Karpas-422 (cell line): ENCODE measurements at regions not wholly inside any gene's neighbourhood (a gene's known extent, or its start where the extent isn't known, plus 50 kb on each side); places are given as distances from the start of the nearest gene placed in this dataset.

Experiments
- DNase-seq: peaks from one replicate; pipeline ENCODE4 v3.0.0-alpha.2; 2015
- H2AFZ ChIP-seq: fragments of 200-600 bp; sonication (generic); 2 replicates; pipeline ENCODE4 v1.6.1; 2014; ENCODE audit warnings: antibody characterized with exemption, low read length, mixed read lengths
- H3K27ac ChIP-seq: fragments of 200-600 bp; sonication (generic); 2 replicates; pipeline ENCODE4 v1.5.1; 2014; ENCODE audit warnings: mild to moderate bottlenecking, low read length, moderate library complexity
- H3K27me3 ChIP-seq: fragments of 200-600 bp; sonication (generic); 2 replicates; pipeline ENCODE4 v1.6.1; 2014; ENCODE audit warnings: low read length, mixed read lengths
- H3K36me3 ChIP-seq: fragments of 200-600 bp; sonication (generic); 2 replicates; pipeline ENCODE4 v1.6.1; 2014; ENCODE audit warnings: low read length, mixed read lengths; ENCODE audit not compliant: insufficient read depth
- H3K4me1 ChIP-seq: fragments of 200-600 bp; sonication (generic); 2 replicates; pipeline ENCODE4 v1.6.1; 2014; ENCODE audit warnings: mild to moderate bottlenecking, low read length, mixed read lengths
- H3K4me2 ChIP-seq: fragments of 200-600 bp; sonication (generic); 2 replicates; pipeline ENCODE4 v1.6.1; 2014; ENCODE audit warnings: low read length, low read depth, mild to moderate bottlenecking; ENCODE audit not compliant: poor library complexity, severe bottlenecking
- H3K4me3 ChIP-seq: fragments of 200-600 bp; sonication (generic); 2 replicates; pipeline ENCODE4 v1.5.1; 2014; ENCODE audit warnings: mild to moderate bottlenecking, antibody characterized with exemption, low read length, mixed read lengths
- H3K79me2 ChIP-seq: fragments of 200-600 bp; sonication (generic); 2 replicates; pipeline ENCODE4 v1.6.1; 2014; ENCODE audit warnings: mild to moderate bottlenecking, low read length, mixed read lengths
- H3K9ac ChIP-seq: fragments of 200-600 bp; sonication (generic); 2 replicates; pipeline ENCODE4 v1.6.0; 2014; ENCODE audit warnings: low read length
- H3K9me2 ChIP-seq: fragments of 200-600 bp; sonication (generic), shearing (Covaris generic); replicated peaks from 2 replicates; pipeline ENCODE4 v1.6.0; 2014; ENCODE audit warnings: mild to moderate bottlenecking, low read length, moderate library complexity; ENCODE audit not compliant: insufficient read depth
- H3K9me3 ChIP-seq: fragments of 300-700, 200-600 bp; sonication (generic); 2 replicates; pipeline ENCODE4 v1.6.1; 2014; ENCODE audit warnings: low read length, mixed read lengths
- H4K20me1 ChIP-seq: fragments of 200-600 bp; sonication (generic); 2 replicates; pipeline ENCODE4 v1.6.1; 2014; ENCODE audit warnings: mild to moderate bottlenecking, antibody characterized with exemption, low read length, low read depth; ENCODE audit not compliant: insufficient read depth

GRCh38 chr6:103699769-103700168, 1160.0 kb downstream of the HACE1 start:
- H3K27ac ChIP-seq, result no peak overlapping the region
- H3K36me3 ChIP-seq, result no peaks in the 10 kb centered on the region
- no peaks in the 10 kb centered on the region for H3K9me3 ChIP-seq
- no peaks in the 10 kb centered on the region for H3K4me1 ChIP-seq
- H3K9me2 ChIP-seq, result no peaks in the 10 kb centered on the region
- no peaks in the 10 kb centered on the region for H3K27me3 ChIP-seq
- no peak for DNase-seq
- H4K20me1 ChIP-seq, result no peaks in the 10 kb centered on the region
- no peak overlapping the region for H3K4me2 ChIP-seq
- H2AFZ ChIP-seq, result no peak overlapping the region
- no peak overlapping the region for H3K9ac ChIP-seq
- H3K79me2 ChIP-seq, result no peaks in the 10 kb centered on the region
- H3K4me3 ChIP-seq, result no peak overlapping the region

GRCh38 chr6:103687430-103687829, 1172.3 kb downstream of the HACE1 start:
- no peak overlapping the region for H3K4me2 ChIP-seq
- H3K9me2 ChIP-seq, result 0 out of 2 replicates have a peak, but pooled peaks cover 5% of the 10 kb centered on the region
- no peaks in the 10 kb centered on the region for H3K27me3 ChIP-seq
- no peak overlapping the region for H3K9ac ChIP-seq
- H3K27ac ChIP-seq, result no peak overlapping the region
- H3K79me2 ChIP-seq, result no peaks in the 10 kb centered on the region
- no peaks in the 10 kb centered on the region for H4K20me1 ChIP-seq
- no peak overlapping the region for H2AFZ ChIP-seq
- no peaks in the 10 kb centered on the region for H3K4me1 ChIP-seq
- H3K4me3 ChIP-seq, result no peak overlapping the region
- DNase-seq, result no peak
- H3K9me3 ChIP-seq, result no peaks in the 10 kb centered on the region
- H3K36me3 ChIP-seq, result no peaks in the 10 kb centered on the region

- DNase-seq, result no peak
Observed at GRCh38 chr6:103680116-103680515, 1179.6 kb downstream of the HACE1 start.

GRCh38 chr6:103677290-103677689, 1182.4 kb downstream of the HACE1 start:
- H3K9ac ChIP-seq, result no peak overlapping the region
- DNase-seq, result no peak
- H3K36me3 ChIP-seq, result no peaks in the 10 kb centered on the region
- H3K4me3 ChIP-seq, result no peak overlapping the region
- no peaks in the 10 kb centered on the region for H3K4me1 ChIP-seq
- H4K20me1 ChIP-seq, result no peaks in the 10 kb centered on the region
- H2AFZ ChIP-seq, result no peak overlapping the region
- H3K4me2 ChIP-seq, result no peak overlapping the region
- no peak overlapping the region for H3K27ac ChIP-seq
- H3K27me3 ChIP-seq, result no peaks in the 10 kb centered on the region
- H3K79me2 ChIP-seq, result no peaks in the 10 kb centered on the region
- H3K9me2 ChIP-seq, result no peaks in the 10 kb centered on the region
- H3K9me3 ChIP-seq, result no peaks in the 10 kb centered on the region

More at GRCh38 chr6:103680116-103680515, 1179.6 kb downstream of the HACE1 start:
- Histone ChIP-seq H3K4me2 (no peak overlapping the region), H3K4me1 (no peaks in the 10 kb centered on the region), H3K9ac (no peak overlapping the region), H3K9me3 (no peaks in the 10 kb centered on the region), H3K4me3 (no peak overlapping the region), H3K9me2 (0 out of 2 replicates have a peak, but pooled peaks cover 5% of the 10 kb centered on the region), H3K27me3 (no peaks in the 10 kb centered on the region), H3K79me2 (no peaks in the 10 kb centered on the region), H3K27ac (no peak overlapping the region), H2AFZ (no peak overlapping the region), H3K36me3 (no peaks in the 10 kb centered on the region), H4K20me1 (no peaks in the 10 kb centered on the region)

- no peaks in the 10 kb centered on the region for H3K36me3 ChIP-seq
- no peaks in the 10 kb centered on the region for H3K4me1 ChIP-seq
- H3K9me2 ChIP-seq, result no peaks in the 10 kb centered on the region
- no peak for DNase-seq
- no peaks in the 10 kb centered on the region for H3K27me3 ChIP-seq
- H4K20me1 ChIP-seq, result no peaks in the 10 kb centered on the region
- H2AFZ ChIP-seq, result no peak overlapping the region
- no peaks in the 10 kb centered on the region for H3K9me3 ChIP-seq
- H3K4me3 ChIP-seq, result no peak overlapping the region
- no peak overlapping the region for H3K9ac ChIP-seq
- H3K79me2 ChIP-seq, result no peaks in the 10 kb centered on the region
- H3K4me2 ChIP-seq, result no peak overlapping the region
- H3K27ac ChIP-seq, result no peak overlapping the region
Observed at GRCh38 chr6:103675807-103676406, 1183.8 kb downstream of the HACE1 start.

GRCh38 chr6:103674790-103675189, 1184.9 kb downstream of the HACE1 start:
- Histone ChIP-seq H3K27ac (no peak overlapping the region), H4K20me1 (no peaks in the 10 kb centered on the region), H3K4me2 (no peak overlapping the region), H3K9me2 (no peaks in the 10 kb centered on the region), H3K4me3 (no peak overlapping the region), H3K9me3 (no peaks in the 10 kb centered on the region), H3K27me3 (no peaks in the 10 kb centered on the region), H3K36me3 (no peaks in the 10 kb centered on the region), H3K9ac (no peak overlapping the region), H3K4me1 (no peaks in the 10 kb centered on the region), H3K79me2 (no peaks in the 10 kb centered on the region), H2AFZ (no peak overlapping the region)
- DNase-seq, result no peak

GRCh38 chr6:103672169-103672568, 1187.5 kb downstream of the HACE1 start:
- H4K20me1 ChIP-seq, result no peaks in the 10 kb centered on the region
- H3K9me3 ChIP-seq, result no peaks in the 10 kb centered on the region
- H3K4me1 ChIP-seq, result no peaks in the 10 kb centered on the region
- H3K4me2 ChIP-seq, result no peak overlapping the region
- no peaks in the 10 kb centered on the region for H3K36me3 ChIP-seq
- no peaks in the 10 kb centered on the region for H3K27me3 ChIP-seq
- no peak overlapping the region for H3K9ac ChIP-seq
- no peaks in the 10 kb centered on the region for H3K9me2 ChIP-seq
- H2AFZ ChIP-seq, result no peak overlapping the region
- H3K4me3 ChIP-seq, result no peak overlapping the region
- DNase-seq, result peak; percentile 62
- no peak overlapping the region for H3K27ac ChIP-seq
- no peaks in the 10 kb centered on the region for H3K79me2 ChIP-seq

- Histone ChIP-seq H3K4me2 (no peak overlapping the region), H2AFZ (no peak overlapping the region), H3K9me2 (no peaks in the 10 kb centered on the region), H3K9ac (no peak overlapping the region), H3K27me3 (no peaks in the 10 kb centered on the region), H3K79me2 (no peaks in the 10 kb centered on the region), H3K4me3 (no peak overlapping the region), H3K9me3 (no peaks in the 10 kb centered on the region), H3K27ac (no peak overlapping the region), H3K36me3 (no peaks in the 10 kb centered on the region), H3K4me1 (peaks cover 1% of the 10 kb centered on the region; the same call in 1 of the 2 replicates), H4K20me1 (no peaks in the 10 kb centered on the region)
- no peak for DNase-seq
Observed at GRCh38 chr6:103629613-103630012, 1230.1 kb downstream of the HACE1 start.
